HG03159 (cell line): ENCODE measurements at regions not wholly inside any gene's neighbourhood (a gene's known extent, or its start where the extent isn't known, plus 50 kb on each side); places are given as distances from the start of the nearest gene placed in this dataset.
"Not testable (repeated sequence)": the region's sequence is repeated elsewhere in the genome, so short reads cannot be mapped to it uniquely, and the experiment has no call there.

Experiments
- ATAC-seq: cut with Tn5 transposase; IDR thresholded peaks from one replicate; pipeline ENCODE4 v1.9.1; 2021; ENCODE audit warnings: mild to moderate bottlenecking, moderate library complexity; ENCODE audit not compliant: unreplicated experiment

DNA sequence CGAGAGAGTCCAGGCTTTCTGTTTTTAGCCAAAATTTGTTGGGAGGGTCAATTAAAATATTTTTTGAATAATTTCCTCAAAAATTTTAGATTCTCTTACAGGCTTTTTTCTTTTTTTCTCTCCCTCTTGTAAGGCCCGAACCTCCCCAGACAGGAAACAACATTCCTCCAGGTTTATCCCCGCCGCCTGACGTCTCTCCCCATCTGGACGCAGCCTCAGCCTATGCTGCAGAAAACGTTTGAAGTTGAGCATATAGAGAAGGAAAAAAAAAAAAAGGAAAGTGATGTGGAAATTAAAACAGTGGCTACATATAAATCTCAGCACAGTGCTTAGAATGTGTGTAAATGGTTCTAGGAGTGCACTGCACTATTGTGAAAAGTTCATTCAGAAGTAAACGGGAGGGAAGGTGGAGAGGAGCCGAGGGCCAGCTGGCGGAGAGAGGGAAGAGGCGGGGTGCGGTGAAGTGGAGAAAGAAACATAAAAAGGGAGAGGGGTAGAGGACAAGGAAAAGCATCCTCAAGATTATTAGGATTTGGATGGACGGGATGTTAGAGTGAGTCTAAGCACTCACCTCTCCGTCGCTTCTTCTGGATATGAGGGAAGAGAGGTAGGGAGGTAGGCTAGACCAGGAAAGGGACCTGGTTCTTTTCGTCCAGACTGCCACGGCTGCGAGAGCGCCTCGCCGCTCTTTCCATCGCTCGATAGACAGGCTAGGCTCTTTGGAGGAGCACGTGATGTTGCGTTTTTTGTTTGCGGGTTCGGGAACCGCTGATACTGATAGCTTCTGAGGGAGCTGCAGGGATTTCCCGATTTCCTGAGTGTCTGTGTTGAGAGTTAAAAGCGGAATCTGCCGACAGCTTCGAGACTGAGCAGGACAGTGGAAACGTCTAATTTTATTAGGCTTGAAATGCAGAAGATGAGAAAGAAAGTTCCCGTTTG is 98.7 kb downstream of the TRIM27 start:
- ATAC-seq: no peak

DNA sequence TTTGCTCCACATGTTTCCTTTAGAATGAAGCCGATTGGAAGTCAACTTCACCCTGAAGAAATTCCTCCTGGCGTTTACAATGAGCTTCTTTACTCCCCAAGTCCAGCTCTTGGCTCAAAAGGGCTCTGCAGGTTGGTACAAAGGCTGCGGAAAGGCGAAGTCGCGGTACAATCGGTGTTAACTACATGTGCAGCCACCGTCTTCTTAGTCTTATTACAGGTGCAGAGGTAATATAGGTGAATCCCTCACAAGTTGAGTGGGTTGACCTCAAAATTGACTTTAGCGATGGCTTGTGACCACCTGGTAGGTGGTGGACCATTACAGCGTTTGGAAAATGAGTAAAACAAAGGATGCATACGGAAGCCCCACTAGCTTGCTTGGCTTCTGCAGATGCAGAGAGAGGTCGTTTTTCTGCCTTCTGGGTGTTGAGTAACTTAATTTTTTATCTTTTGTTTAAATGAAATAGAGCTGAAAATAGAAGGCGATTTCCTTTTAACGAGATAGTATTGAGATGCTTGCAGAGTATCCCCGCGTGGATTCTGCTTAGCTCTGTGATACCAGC is 98.0 kb downstream of the TRIM27 start:
- no peak for ATAC-seq

- ATAC-seq: not testable (repeated sequence)
Observed at GRCh38 chr6:28831683-28832082, 92.1 kb downstream of the TRIM27 start.

DNA sequence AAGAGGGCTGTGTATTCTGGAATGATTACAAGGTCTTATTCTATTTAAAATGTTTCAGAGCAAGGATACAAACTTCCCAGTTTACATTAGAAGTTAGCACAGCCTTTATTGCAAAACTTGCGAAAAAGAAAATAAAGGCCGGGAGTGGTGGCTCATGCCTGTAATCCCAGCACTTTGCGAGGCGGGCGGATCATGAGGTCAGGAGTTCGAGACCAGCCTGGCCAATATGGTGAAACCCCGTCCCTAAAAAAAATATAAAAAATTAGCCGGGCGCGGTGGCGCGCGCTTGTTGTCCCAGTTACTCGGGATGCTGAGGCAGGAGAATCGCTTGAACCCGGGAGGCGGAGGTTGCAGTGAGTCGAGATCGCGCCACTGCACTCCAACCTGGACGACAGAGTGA is 87.1 kb downstream of the TRIM27 start:
- ATAC-seq: not testable (repeated sequence)

GRCh38 chr6:28838289-28838633 is 85.5 kb downstream of the TRIM27 start:
- peak; percentile 63 for ATAC-seq

DNA sequence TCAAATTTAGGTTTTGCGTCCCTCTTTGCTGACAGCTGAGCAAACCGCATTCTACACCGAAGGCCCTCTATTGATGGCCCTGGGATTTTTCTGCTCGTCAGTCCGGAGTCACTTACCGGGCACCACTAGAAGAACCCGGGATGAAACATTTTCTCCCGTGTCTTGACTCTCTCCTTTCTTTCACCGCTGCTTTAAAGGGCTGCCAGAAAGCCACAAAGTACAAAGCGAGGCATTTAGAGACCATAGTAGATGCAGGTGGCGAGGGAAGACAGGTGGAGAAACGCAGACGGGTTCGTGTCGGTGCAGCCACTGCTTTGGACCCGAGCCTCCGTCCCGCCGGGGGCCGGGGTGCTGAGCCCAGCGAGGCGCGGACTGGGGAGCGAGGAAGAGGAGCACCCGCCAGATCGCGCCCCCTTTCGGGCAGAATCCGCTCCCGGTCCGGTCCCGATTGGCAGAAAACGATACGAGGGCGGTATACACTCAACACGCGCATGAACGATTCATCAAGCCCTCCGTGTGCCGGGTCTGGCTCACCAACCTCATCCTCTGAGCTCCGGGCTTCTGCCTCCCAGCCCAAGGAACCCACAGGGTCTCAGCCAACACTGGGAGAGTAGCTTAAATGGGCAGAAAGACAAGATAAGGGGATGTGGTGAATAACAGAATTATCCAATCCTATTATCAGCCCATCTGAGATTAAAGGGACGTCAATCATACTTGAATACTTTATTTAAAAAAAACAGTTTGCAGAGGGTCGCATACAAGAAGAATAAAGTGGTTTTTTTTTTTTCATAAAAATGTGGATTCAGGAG is 84.9 kb downstream of the TRIM27 start:
- ATAC-seq: peak; percentile 52

- ATAC-seq: no peak
Observed at GRCh38 chr6:28839443-28840120, 84.2 kb downstream of the TRIM27 start.

DNA sequence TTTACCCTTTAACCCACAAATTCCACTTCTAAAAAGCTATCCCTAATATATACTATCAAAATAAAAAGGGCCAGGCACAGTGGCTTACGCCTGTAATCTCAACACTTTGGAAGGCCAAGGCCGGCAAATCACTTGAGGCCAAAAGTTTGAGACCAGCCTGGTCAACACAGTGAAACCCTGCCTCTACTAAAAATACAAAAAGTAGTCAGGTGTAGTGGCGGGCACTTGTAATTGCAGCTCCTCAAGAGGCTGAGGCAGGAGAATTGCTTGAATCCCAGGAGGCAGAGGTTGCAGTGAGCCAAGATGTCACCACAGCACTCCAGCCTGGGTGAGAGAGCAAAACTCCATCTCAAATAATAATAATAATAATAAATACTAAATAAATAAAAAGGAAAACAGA is 82.5 kb downstream of the TRIM27 start:
- no peak for ATAC-seq

DNA sequence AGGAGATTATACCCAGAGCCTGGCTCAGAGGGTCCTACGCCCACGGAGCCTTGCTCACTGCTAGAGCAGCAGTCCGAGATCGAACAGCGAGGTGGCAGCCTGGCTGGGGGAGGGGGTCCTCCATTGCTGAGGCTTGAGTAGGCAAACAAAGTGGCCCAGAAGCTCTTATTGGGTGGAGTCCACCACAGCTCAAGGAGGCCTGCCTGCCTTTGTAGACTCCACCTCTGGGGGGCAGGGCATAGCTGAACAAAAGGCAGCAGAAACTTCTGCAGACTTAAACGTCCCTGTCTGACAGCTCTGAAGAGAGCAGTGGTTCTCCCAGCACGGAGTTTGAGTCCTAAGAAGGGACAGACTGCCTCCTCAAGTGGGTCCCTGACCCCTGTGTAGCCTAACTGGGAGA is 75.0 kb downstream of the TRIM27 start:
- ATAC-seq: not testable (repeated sequence)
